ENCODE measurements at regions not wholly inside any gene's neighbourhood (a gene's known extent, or its start where the extent isn't known, plus 50 kb on each side); places are given as distances from the start of the nearest gene placed in this dataset.
A peak's percentile ranks its signal among the peaks of the same experiment; 100 is the strongest.

DNA sequence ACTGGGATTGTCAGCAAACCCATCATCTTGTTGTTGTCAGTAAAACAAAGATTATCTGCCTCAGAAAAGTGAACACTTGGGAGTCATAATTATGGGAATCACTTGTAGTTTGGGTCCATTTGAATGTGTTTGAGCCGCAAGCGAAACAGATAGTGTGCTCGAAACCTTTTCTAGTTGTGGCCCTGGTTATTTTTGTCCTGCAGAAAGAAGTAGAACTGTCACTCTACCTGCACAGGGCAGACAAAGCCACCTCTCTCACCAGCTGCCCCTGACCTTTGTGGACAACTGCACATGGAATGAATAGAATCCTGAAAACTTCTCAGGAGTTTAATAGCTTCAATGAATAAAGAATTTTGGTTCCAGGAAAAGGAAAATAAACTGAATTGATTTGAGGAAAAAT, 156.1 kb upstream of the CHD6 start:
- no peak overlapping the region for H3K27ac ChIP-seq
- TF ChIP-seq, protein P1, sequence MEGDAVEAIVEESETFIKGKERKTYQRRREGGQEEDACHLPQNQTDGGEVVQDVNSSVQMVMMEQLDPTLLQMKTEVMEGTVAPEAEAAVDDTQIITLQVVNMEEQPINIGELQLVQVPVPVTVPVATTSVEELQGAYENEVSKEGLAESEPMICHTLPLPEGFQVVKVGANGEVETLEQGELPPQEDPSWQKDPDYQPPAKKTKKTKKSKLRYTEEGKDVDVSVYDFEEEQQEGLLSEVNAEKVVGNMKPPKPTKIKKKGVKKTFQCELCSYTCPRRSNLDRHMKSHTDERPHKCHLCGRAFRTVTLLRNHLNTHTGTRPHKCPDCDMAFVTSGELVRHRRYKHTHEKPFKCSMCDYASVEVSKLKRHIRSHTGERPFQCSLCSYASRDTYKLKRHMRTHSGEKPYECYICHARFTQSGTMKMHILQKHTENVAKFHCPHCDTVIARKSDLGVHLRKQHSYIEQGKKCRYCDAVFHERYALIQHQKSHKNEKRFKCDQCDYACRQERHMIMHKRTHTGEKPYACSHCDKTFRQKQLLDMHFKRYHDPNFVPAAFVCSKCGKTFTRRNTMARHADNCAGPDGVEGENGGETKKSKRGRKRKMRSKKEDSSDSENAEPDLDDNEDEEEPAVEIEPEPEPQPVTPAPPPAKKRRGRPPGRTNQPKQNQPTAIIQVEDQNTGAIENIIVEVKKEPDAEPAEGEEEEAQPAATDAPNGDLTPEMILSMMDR (IDR thresholded peaks at IDR 0.05), result no peak
- H3K4me1 ChIP-seq, result no peaks in the 10 kb centered on the region
- H3K27me3 ChIP-seq (ENCODE audit: low read depth), result peaks cover 8% of the 10 kb centered on the region
- DNase-seq, result no peak
- H3K9me3 ChIP-seq, result no peaks in the 10 kb centered on the region
- intact Hi-C loops (cut with DNase I), result no loop called here
- no peak overlapping the region for H3K4me3 ChIP-seq
- ATAC-seq, result no peak
- H3K36me3 ChIP-seq, result no peaks in the 10 kb centered on the region

DNA sequence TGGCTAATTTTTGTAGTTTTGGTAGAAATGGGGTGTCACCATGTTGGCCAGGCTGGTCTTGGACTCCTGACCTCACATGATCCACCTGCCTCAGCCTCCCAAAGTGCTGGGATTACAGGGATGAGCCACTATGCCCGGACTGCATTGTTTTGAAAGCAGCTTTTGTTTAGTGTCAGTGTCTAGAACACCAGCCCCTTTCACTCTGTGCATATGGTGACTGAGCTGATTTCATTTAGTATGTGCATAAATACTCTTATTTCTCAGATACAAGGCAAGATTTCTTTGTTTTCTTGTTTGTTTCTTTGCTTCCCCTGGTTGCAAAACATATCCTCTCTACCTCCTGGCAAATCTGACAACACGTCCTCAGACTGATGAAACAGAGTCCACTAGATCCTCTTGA, 152.8 kb upstream of the CHD6 start:
- TF ChIP-seq, protein P1 (IDR thresholded peaks at IDR 0.05), result no peak
- H3K9me3 ChIP-seq, result no peaks in the 10 kb centered on the region
- ATAC-seq (no peak), DNase-seq (no peak)
- no peak overlapping the region for H3K27ac ChIP-seq
- no peak overlapping the region for H3K4me3 ChIP-seq
- peaks cover 8% of the 10 kb centered on the region for H3K27me3 ChIP-seq (ENCODE audit: low read depth)
- no peaks in the 10 kb centered on the region for H3K36me3 ChIP-seq
- intact Hi-C loops (cut with DNase I), result no loop called here
- H3K4me1 ChIP-seq, result no peaks in the 10 kb centered on the region

DNA sequence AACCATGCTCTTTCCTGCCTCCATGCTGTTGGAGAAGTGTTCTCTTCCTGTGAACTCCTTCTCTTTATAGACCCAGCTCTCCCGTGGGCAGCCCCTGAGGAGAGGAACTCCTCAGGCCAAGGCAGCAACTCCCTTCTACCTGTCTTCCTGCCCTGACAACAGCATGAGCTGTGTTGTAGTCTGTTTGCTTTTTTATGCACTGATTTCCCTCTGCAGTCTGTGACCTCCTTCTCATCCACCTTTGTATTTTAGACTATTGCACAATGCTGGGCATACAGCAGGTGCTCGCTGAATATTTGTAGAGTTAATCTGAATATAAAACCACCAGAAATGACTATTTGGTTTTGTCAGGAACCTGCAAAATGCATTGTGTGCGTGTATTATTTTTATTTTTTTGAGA, 152.2 kb upstream of the CHD6 start:
- peaks cover 8% of the 10 kb centered on the region for H3K27me3 ChIP-seq (ENCODE audit: low read depth)
- H3K4me3 ChIP-seq, result no peak overlapping the region
- H3K36me3 ChIP-seq, result no peaks in the 10 kb centered on the region
- intact Hi-C loops (cut with DNase I), result no loop called here
- H3K4me1 ChIP-seq, result no peaks in the 10 kb centered on the region
- ATAC-seq (no peak), DNase-seq (no peak)
- H3K9me3 ChIP-seq, result no peaks in the 10 kb centered on the region
- TF ChIP-seq, protein P1 (IDR thresholded peaks at IDR 0.05), result no peak
- H3K27ac ChIP-seq, result no peak overlapping the region

DNA sequence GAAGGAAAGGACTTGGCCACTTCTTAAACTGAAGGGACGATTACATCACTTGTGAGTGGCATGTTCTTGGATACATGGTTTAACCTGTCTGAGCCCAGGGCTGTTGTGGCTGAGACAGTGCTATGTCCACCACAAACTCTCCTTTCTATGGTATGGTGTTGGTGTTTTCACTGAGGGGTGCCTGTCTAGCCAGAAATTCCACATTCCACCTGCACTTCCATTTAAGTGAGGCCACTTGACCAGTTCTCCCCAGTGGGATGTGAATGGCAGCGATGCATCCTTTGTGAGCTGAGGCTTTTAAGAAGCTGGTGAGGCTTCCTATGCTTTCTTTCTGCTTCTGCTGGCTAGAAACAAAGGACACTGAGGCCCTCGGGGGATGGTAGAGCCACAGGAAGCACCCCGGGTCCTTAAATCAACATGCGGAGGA, 151.4 kb upstream of the CHD6 start:
- H3K36me3 ChIP-seq, result no peaks in the 10 kb centered on the region
- H3K9me3 ChIP-seq, result no peaks in the 10 kb centered on the region
- H3K27ac ChIP-seq, result no peak overlapping the region
- no peak overlapping the region for H3K4me3 ChIP-seq
- DNase-seq (no peak), ATAC-seq (peak in 1 of 2 donors; percentile 39)
- H3K4me1 ChIP-seq, result no peaks in the 10 kb centered on the region
- TF ChIP-seq, protein P1 (IDR thresholded peaks at IDR 0.05), result no peak
- H3K27me3 ChIP-seq (ENCODE audit: low read depth), result peaks cover 8% of the 10 kb centered on the region
- intact Hi-C loops (cut with DNase I), result no loop called here

DNA sequence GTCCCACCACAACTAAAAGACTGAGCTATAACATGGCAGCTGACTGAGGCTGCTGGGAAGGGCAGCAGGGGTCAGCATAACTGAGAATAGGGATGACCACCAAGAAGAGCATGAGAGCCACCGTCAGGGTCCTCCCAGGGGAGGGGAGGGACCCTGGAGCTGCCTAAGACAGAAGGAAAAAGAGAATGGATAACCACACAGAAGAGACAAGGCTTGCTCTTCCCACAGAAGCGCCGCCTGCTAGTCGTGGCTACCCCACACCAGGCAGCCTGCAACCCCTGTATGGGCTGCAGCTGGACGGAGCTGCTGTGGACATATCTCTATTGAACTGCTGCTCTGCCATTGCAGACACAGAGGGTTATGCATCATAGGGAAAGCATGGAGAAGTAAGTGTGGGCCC, 132.0 kb upstream of the CHD6 start:
- Histone ChIP-seq H3K4me1 (no peaks in the 10 kb centered on the region), H3K4me3 (no peak overlapping the region), H3K27ac (no peak overlapping the region), H3K27me3 (ENCODE audit: low read depth) (peaks cover 13% of the 10 kb centered on the region), H3K9me3 (no peaks in the 10 kb centered on the region), H3K36me3 (no peaks in the 10 kb centered on the region)
- TF ChIP-seq, protein P1 (IDR thresholded peaks at IDR 0.05), result no peak
- DNase-seq, result no peak
- intact Hi-C loops (cut with DNase I), result no loop called here
- ATAC-seq, result no peak
